Psoas muscle (tissue), 7 donors: ENCODE measurements at regions not wholly inside any gene's neighbourhood (a gene's known extent, or its start where the extent isn't known, plus 50 kb on each side); places are given as distances from the start of the nearest gene placed in this dataset.

Experiments
- ATAC-seq, 4 donors: fragments of 200-7000 bp; cut with Tn5 transposase; one replicate each; pipeline ENCODE4 v1.9.1; 2020; ENCODE audit warnings: moderate library complexity in 3 of 4, mild to moderate bottlenecking in 2 of 4
- DNase-seq, 2 donors: peaks; one replicate each; pipeline ENCODE4 v3.0.0-alpha.2; 2020
- H3K27ac ChIP-seq: fragments of 200-600 bp; one replicate; pipeline ENCODE4 v1.8.0; 2022
- H3K27me3 ChIP-seq, 3 donors: fragments of 200-600 bp in 1 of 3; one replicate each; pipeline versions ENCODE4 v1.6.1 to v1.8.0; 2013 to 2022; ENCODE audit warnings: low read length in 2 of 3, mild to moderate bottlenecking in 2 of 3, moderate library complexity in 1 of 3; ENCODE audit not compliant: insufficient read depth in 3 of 3
- H3K36me3 ChIP-seq, 2 donors: fragments of 200-600 bp in 1 of 2; one replicate each; pipeline versions ENCODE4 v1.6.1 to v1.8.0; 2013 to 2022; ENCODE audit warnings: low read depth in 1 of 2, mild to moderate bottlenecking in 1 of 2, moderate library complexity in 1 of 2; ENCODE audit not compliant: insufficient read depth in 1 of 2
- H3K4me1 ChIP-seq: fragments of 200-600 bp; one replicate; pipeline ENCODE4 v1.8.0; 2022
- H3K4me3 ChIP-seq: fragments of 200-600 bp; one replicate; pipeline ENCODE4 v1.8.0; 2022; ENCODE audit warnings: mild to moderate bottlenecking
- H3K9me3 ChIP-seq: fragments of 200-600 bp; one replicate; pipeline ENCODE4 v1.8.0; 2022
- CTCF ChIP-seq: fragments of 200-600 bp; IDR thresholded peaks from one replicate; pipeline ENCODE4 v1.8.0; 2022; ENCODE audit warnings: antibody characterized with exemption
- WGBS, 3 donors: extraction: QIAGEN DNeasy Blood & Tissue Kit; methylation state at CpG; one replicate each; pipeline versions ENCODE4 v1.1.6 to v1.1.7; 2013; 5-methylcytosine and 5-hydroxymethylcytosine counted together
- intact Hi-C, 2 donors: fragments of 100-400 bp; cut with DNase I; formaldehyde crosslinking; loops; one replicate each; pipeline versions ENCODE4 v1.11.0 to v1.14.2; 2022
- donor health status: healthy with polysubstance abuse.
- donor health status: DM: no; HTN: no; CAD: no; lungs with moderate emphysema.
- donor health status: Bipolar disorder and iron deficiency.
- donor health status: healthy.
- donor health status: DM: yes; HTN: yes; CAD: no.
- donor health status: DM: no; HTN: no; CAD: no.
- donor health status: DM: yes; HTN: yes; CAD: no.

- Histone ChIP-seq H3K4me3 (no peak overlapping the region), H3K27me3 (no peaks in the 10 kb centered on the region), H3K4me1 (no peaks in the 10 kb centered on the region), H3K9me3 (no peaks in the 10 kb centered on the region), H3K36me3 (no peaks in the 10 kb centered on the region), H3K27ac (no peak overlapping the region)
- DNase-seq (no peak), ATAC-seq (no peak)
- intact Hi-C loops = no loop called here
- no peak for TF ChIP-seq CTCF
Measured at GRCh38 chr12:91493308-91493707, 310.7 kb upstream of the DCN start.

- no peak for ATAC-seq
- WGBS, 3 donors = 79 to 86% (median 86%) methylated on average over 1 of the region's 1 CpG
Measured at GRCh38 chr12:91492648-91493047, 310.0 kb upstream of the DCN start.

GRCh38 chr12:91490667-91491311 is 308.2 kb upstream of the DCN start:
- no peak for DNase-seq
- TF ChIP-seq CTCF = no peak
- Histone ChIP-seq H3K27me3 (no peaks in the 10 kb centered on the region), H3K4me3 (no peak overlapping the region), H3K9me3 (no peaks in the 10 kb centered on the region), H3K4me1 (no peaks in the 10 kb centered on the region), H3K27ac (no peak overlapping the region), H3K36me3 (no peaks in the 10 kb centered on the region)
- 80 to 81% (median 80%) methylated on average over 4 of the region's 4 CpGs for WGBS, 3 donors
- intact Hi-C loops = no loop called here
- ATAC-seq = no peak

More at GRCh38 chr12:91492648-91493047, 310.0 kb upstream of the DCN start:
- no peaks in the 10 kb centered on the region for H3K36me3 ChIP-seq
- DNase-seq = no peak
- H3K9me3 ChIP-seq = no peaks in the 10 kb centered on the region
- intact Hi-C loops = no loop called here
- no peak overlapping the region for H3K4me3 ChIP-seq
- no peak for TF ChIP-seq CTCF
- no peaks in the 10 kb centered on the region for H3K27me3 ChIP-seq
- no peaks in the 10 kb centered on the region for H3K4me1 ChIP-seq
- H3K27ac ChIP-seq = no peak overlapping the region

- no peak for ATAC-seq
- Histone ChIP-seq H3K36me3 (no peaks in the 10 kb centered on the region), H3K9me3 (no peaks in the 10 kb centered on the region), H3K27me3 (no peaks in the 10 kb centered on the region), H3K4me3 (no peak overlapping the region), H3K27ac (no peak overlapping the region), H3K4me1 (no peaks in the 10 kb centered on the region)
- no peak for DNase-seq
- intact Hi-C loops = no loop called here
- no peak for TF ChIP-seq CTCF
- WGBS, 3 donors = 48 to 72% (median 59%) methylated on average over 6 of the region's 6 CpGs
Measured at GRCh38 chr12:91483471-91483985, 300.9 kb upstream of the DCN start.

DNA sequence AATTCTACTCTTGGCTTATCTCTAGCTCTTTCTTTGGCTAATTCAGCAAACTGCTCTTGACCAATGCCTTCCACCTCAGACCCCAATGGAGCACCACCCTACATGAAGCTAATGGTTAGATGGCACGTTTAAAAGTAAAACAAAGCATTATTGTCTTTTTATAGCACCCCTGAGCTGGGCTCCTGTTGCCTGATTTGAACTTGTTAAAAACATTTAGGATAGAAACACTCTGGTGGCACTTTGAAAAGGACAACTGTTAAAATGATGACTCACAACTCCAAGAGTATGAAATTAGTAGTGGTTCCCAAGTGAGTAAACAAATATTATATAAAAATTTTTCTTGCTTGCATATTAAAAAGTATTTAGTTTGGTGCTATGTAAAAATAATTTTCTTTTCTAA is 299.6 kb upstream of the DCN start:
- no peak for TF ChIP-seq CTCF
- intact Hi-C loops = no loop called here

More for the DNA sequence above, 299.6 kb upstream of the DCN start:
- no peak for ATAC-seq
- DNase-seq = no peak
- no peak overlapping the region for H3K27ac ChIP-seq
- no peak overlapping the region for H3K4me3 ChIP-seq
- no peaks in the 10 kb centered on the region for H3K36me3 ChIP-seq
- no peaks in the 10 kb centered on the region for H3K4me1 ChIP-seq
- WGBS, 3 donors = 8 to 26% (median 10%) methylated on average over 1 of the region's 1 CpG
- H3K9me3 ChIP-seq = no peaks in the 10 kb centered on the region
- no peaks in the 10 kb centered on the region for H3K27me3 ChIP-seq
